Endothelial cell (in vitro differentiated cells): ENCODE measurements at regions not wholly inside any gene's neighbourhood (a gene's known extent, or its start where the extent isn't known, plus 50 kb on each side); places are given as distances from the start of the nearest gene placed in this dataset.

ENCODE experiments used
- DNase-seq: peaks from one replicate; pipeline ENCODE4 v3.0.0; 2021; ENCODE audit warnings: low spot score
- H3K27ac Mint-ChIP-seq: one replicate; pipeline ENCODE4 v1.8.0; 2021; ENCODE audit warnings: mixed read lengths, inconsistent platforms; ENCODE audit not compliant: unreplicated experiment
- H3K27me3 Mint-ChIP-seq: one replicate; pipeline ENCODE4 v1.8.0; 2021; ENCODE audit warnings: mild to moderate bottlenecking, moderate library complexity, mixed read lengths, inconsistent platforms; ENCODE audit not compliant: unreplicated experiment
- H3K36me3 Mint-ChIP-seq: one replicate; pipeline ENCODE4 v1.8.0; 2021; ENCODE audit warnings: mild to moderate bottlenecking, low read depth, mixed read lengths, inconsistent platforms; ENCODE audit not compliant: unreplicated experiment
- H3K4me1 Mint-ChIP-seq: one replicate; pipeline ENCODE4 v1.8.0; 2021; ENCODE audit warnings: mild to moderate bottlenecking, mixed read lengths, inconsistent platforms; ENCODE audit not compliant: unreplicated experiment
- H3K4me3 Mint-ChIP-seq: one replicate; pipeline ENCODE4 v1.8.0; 2021; ENCODE audit warnings: mild to moderate bottlenecking, mixed read lengths, inconsistent platforms; ENCODE audit not compliant: unreplicated experiment
- H3K9me3 Mint-ChIP-seq: one replicate; pipeline ENCODE4 v1.8.0; 2021; ENCODE audit warnings: mixed read lengths, inconsistent platforms; ENCODE audit not compliant: unreplicated experiment
- CTCF ChIP-seq: fragments of 200-600 bp; sonication (generic); IDR thresholded peaks from one replicate; pipeline ENCODE4 v1.5.0; 2021; ENCODE audit warnings: antibody characterized with exemption; ENCODE audit not compliant: unreplicated experiment

GRCh38 chr6:21297665-21298064 lies 295.9 kb upstream of the SOX4 start:
- Mint-ChIP-seq H3K9me3 (no peaks in the 10 kb centered on the region), H3K4me1 (peaks cover 2% of the 10 kb centered on the region), H3K27me3 (no peaks in the 10 kb centered on the region), H3K36me3 (no peaks in the 10 kb centered on the region), H3K4me3 (no peak overlapping the region), H3K27ac (no peak overlapping the region)
- no peak for TF ChIP-seq CTCF
- DNase-seq, result no peak

GRCh38 chr6:21299216-21299615 lies 294.3 kb upstream of the SOX4 start:
- no peak for TF ChIP-seq CTCF
- no peak for DNase-seq
- H3K4me1 Mint-ChIP-seq, result peaks cover 2% of the 10 kb centered on the region
- H3K27me3 Mint-ChIP-seq, result no peaks in the 10 kb centered on the region
- H3K4me3 Mint-ChIP-seq, result no peak overlapping the region
- H3K27ac Mint-ChIP-seq, result no peak overlapping the region
- no peaks in the 10 kb centered on the region for H3K9me3 Mint-ChIP-seq
- H3K36me3 Mint-ChIP-seq, result no peaks in the 10 kb centered on the region

- TF ChIP-seq CTCF, result no peak
- no peak overlapping the region for H3K4me3 Mint-ChIP-seq
- no peak overlapping the region for H3K27ac Mint-ChIP-seq
- peaks cover 2% of the 10 kb centered on the region for H3K4me1 Mint-ChIP-seq
- no peaks in the 10 kb centered on the region for H3K36me3 Mint-ChIP-seq
- DNase-seq, result no peak
- H3K9me3 Mint-ChIP-seq, result no peaks in the 10 kb centered on the region
- no peaks in the 10 kb centered on the region for H3K27me3 Mint-ChIP-seq
Measured at GRCh38 chr6:21300439-21300838, 293.1 kb upstream of the SOX4 start.

DNA sequence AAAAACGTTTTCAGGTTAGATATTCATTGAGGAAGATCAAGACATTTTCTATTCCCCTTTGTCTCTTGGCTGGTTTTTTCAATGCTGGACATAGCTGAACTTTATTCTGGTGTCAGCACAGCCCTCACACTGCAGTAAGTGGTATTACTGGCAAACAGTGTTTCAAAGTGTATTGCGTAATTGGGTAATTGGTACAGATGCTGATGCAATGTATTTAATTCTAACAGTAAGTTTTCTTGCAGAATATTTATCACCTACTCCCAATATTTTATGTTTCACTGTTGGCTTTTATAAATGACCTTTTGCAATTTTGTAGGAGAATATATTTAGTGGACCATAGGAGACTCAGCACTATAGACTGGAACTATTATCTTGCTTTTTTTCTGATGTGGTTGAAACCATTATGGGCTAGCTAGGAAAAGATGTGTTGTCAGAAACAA lies 287.6 kb upstream of the SOX4 start:
- Mint-ChIP-seq H3K4me1 (no peaks in the 10 kb centered on the region), H3K9me3 (no peaks in the 10 kb centered on the region), H3K36me3 (no peaks in the 10 kb centered on the region), H3K27ac (no peak overlapping the region), H3K27me3 (no peaks in the 10 kb centered on the region), H3K4me3 (no peak overlapping the region)
- TF ChIP-seq CTCF, result no peak
- no peak for DNase-seq

GRCh38 chr6:21306546-21306945 lies 287.0 kb upstream of the SOX4 start:
- TF ChIP-seq CTCF, result no peak
- Mint-ChIP-seq H3K4me3 (no peak overlapping the region), H3K27ac (no peak overlapping the region), H3K4me1 (no peaks in the 10 kb centered on the region), H3K36me3 (no peaks in the 10 kb centered on the region), H3K9me3 (no peaks in the 10 kb centered on the region), H3K27me3 (no peaks in the 10 kb centered on the region)
- no peak for DNase-seq
